Trophoblast cell (in vitro differentiated cells and primary cell): ENCODE measurements at regions not wholly inside any gene's neighbourhood (a gene's known extent, or its start where the extent isn't known, plus 50 kb on each side); places are given as distances from the start of the nearest gene placed in this dataset.

Experiments
- DNase-seq, 2 donors: peaks; one replicate each; pipeline ENCODE4 v3.0.0-alpha.2; 2016
- H2AFZ ChIP-seq: 2 replicates; pipeline ENCODE4 v1.6.1; 2013; ENCODE audit warnings: low read length, moderate library complexity, mild to moderate bottlenecking; ENCODE audit not compliant: insufficient read depth, poor library complexity
- H2AK5ac ChIP-seq: 2 replicates; pipeline ENCODE4 v1.6.1; 2013; ENCODE audit warnings: mild to moderate bottlenecking, low read length
- H2BK120ac ChIP-seq: 2 replicates; pipeline ENCODE4 v1.6.1; 2013; ENCODE audit warnings: low read length, mild to moderate bottlenecking, moderate library complexity; ENCODE audit not compliant: insufficient read depth, poor library complexity
- H2BK12ac ChIP-seq: 2 replicates; pipeline ENCODE4 v1.6.1; 2013; ENCODE audit warnings: mild to moderate bottlenecking, low read length, moderate library complexity
- H2BK5ac ChIP-seq: 2 replicates; pipeline ENCODE4 v1.6.1; 2013; ENCODE audit warnings: low read length, low read depth, moderate library complexity, mild to moderate bottlenecking; ENCODE audit not compliant: poor library complexity
- H3K14ac ChIP-seq: 2 replicates; pipeline ENCODE4 v1.6.1; 2013; ENCODE audit warnings: mild to moderate bottlenecking, low read length
- H3K18ac ChIP-seq: 2 replicates; pipeline ENCODE4 v1.6.1; 2013; ENCODE audit warnings: mild to moderate bottlenecking, low read length
- H3K23ac ChIP-seq: 2 replicates; pipeline ENCODE4 v1.6.1; 2013; ENCODE audit warnings: low read length
- H3K27ac ChIP-seq: 2 replicates; pipeline ENCODE4 v1.5.1; 2013; ENCODE audit warnings: low read depth, mild to moderate bottlenecking, inconsistent platforms, low read length, moderate library complexity
- H3K27me3 ChIP-seq: 2 replicates; pipeline ENCODE4 v1.6.1; 2013; ENCODE audit warnings: inconsistent platforms, mild to moderate bottlenecking, low read length, moderate library complexity; ENCODE audit not compliant: insufficient read depth
- H3K36me3 ChIP-seq, 2 experiments: 1 replicate in 1 of 2; 2 replicates in 1 of 2; pipeline ENCODE4 v1.6.1; 2013; ENCODE audit warnings: low read length in 2 of 2, mild to moderate bottlenecking in 2 of 2, moderate library complexity in 1 of 2; ENCODE audit not compliant: insufficient read depth in 2 of 2, control insufficient read depth in 1 of 2
- H3K4ac ChIP-seq: 2 replicates; pipeline ENCODE4 v1.6.1; 2013; ENCODE audit warnings: low read depth, mild to moderate bottlenecking, low read length, moderate library complexity
- H3K4me1 ChIP-seq, 2 experiments: 1 replicate in 1 of 2; 2 replicates in 1 of 2; pipeline ENCODE4 v1.6.1; 2013; ENCODE audit warnings: low read length in 2 of 2, mild to moderate bottlenecking in 2 of 2, moderate library complexity in 1 of 2; ENCODE audit not compliant: insufficient read depth in 2 of 2, control insufficient read depth in 1 of 2
- H3K4me2 ChIP-seq: 2 replicates; pipeline ENCODE4 v1.6.1; 2013; ENCODE audit warnings: inconsistent platforms, mild to moderate bottlenecking, low read length, moderate library complexity
- H3K4me3 ChIP-seq: 2 replicates; pipeline ENCODE4 v1.5.1; 2013; ENCODE audit warnings: mild to moderate bottlenecking, low read depth, low read length, inconsistent platforms
- H3K79me1 ChIP-seq: one replicate; pipeline ENCODE4 v1.6.1; 2013; ENCODE audit warnings: low read length
- H3K79me2 ChIP-seq: 2 replicates; pipeline ENCODE4 v1.6.1; 2013; ENCODE audit warnings: low read length, mild to moderate bottlenecking; ENCODE audit not compliant: control insufficient read depth, insufficient read depth, poor library complexity
- H3K9ac ChIP-seq: 2 replicates; pipeline ENCODE4 v1.6.1; 2013; ENCODE audit warnings: mild to moderate bottlenecking, low read length
- H3K9me3 ChIP-seq: 2 replicates; pipeline ENCODE4 v1.6.1; 2013; ENCODE audit warnings: low read depth, mild to moderate bottlenecking, control low read depth, inconsistent platforms, low read length; ENCODE audit not compliant: insufficient read depth
- H4K12ac ChIP-seq: 2 replicates; pipeline ENCODE4 v1.6.1; 2013; ENCODE audit warnings: low read depth, mild to moderate bottlenecking, low read length, moderate library complexity
- H4K8ac ChIP-seq: 2 replicates; pipeline ENCODE4 v1.6.1; 2013; ENCODE audit warnings: low read depth, mild to moderate bottlenecking, low read length, moderate library complexity
- H4K91ac ChIP-seq: one replicate; pipeline ENCODE4 v1.6.1; 2013; ENCODE audit warnings: low read depth, mild to moderate bottlenecking, low read length, moderate library complexity
- WGBS: extraction: QIAGEN DNeasy Blood & Tissue Kit; methylation state at CpG from one replicate; pipeline ENCODE4 v1.1.7; 2013; ENCODE audit warnings: missing lambda C conversion rate; ENCODE audit not compliant: insufficient read length, insufficient coverage; ENCODE audit errors: extremely low coverage; 5-methylcytosine and 5-hydroxymethylcytosine counted together

GRCh38 chr12:87441511-87441910 lies 587.7 kb downstream of the C12orf50 start:
- H3K23ac ChIP-seq: no peak overlapping the region
- H3K79me1 ChIP-seq: peaks cover 12% of the 10 kb centered on the region
- DNase-seq: no peak
- no peak overlapping the region for H3K27ac ChIP-seq
- no peak overlapping the region for H4K8ac ChIP-seq
- WGBS: no CpG with 5 or more reads among the region's 3 CpGs
- H2AFZ ChIP-seq: no peak overlapping the region
- H3K4me1 ChIP-seq: peaks cover 3 to 5% of the 10 kb centered on the region in 2 experiments
- no peaks in the 10 kb centered on the region for H3K9me3 ChIP-seq
- H3K36me3 ChIP-seq: no peaks in the 10 kb centered on the region
- no peak overlapping the region for H2AK5ac ChIP-seq
- no peak overlapping the region for H3K9ac ChIP-seq
- H4K12ac ChIP-seq: no peak overlapping the region
- no peak overlapping the region for H3K18ac ChIP-seq
- H4K91ac ChIP-seq: no peak overlapping the region
- no peak overlapping the region for H2BK12ac ChIP-seq
- no peak overlapping the region for H3K14ac ChIP-seq
- no peak overlapping the region for H3K4me2 ChIP-seq
- H2BK120ac ChIP-seq: no peak overlapping the region
- no peak overlapping the region for H3K4ac ChIP-seq
- no peaks in the 10 kb centered on the region for H3K79me2 ChIP-seq
- no peak overlapping the region for H2BK5ac ChIP-seq
- H3K27me3 ChIP-seq: no peaks in the 10 kb centered on the region
- no peak overlapping the region for H3K4me3 ChIP-seq

GRCh38 chr12:87439990-87440827 lies 589.0 kb downstream of the C12orf50 start:
- Histone ChIP-seq H2BK120ac (no peak overlapping the region), H3K79me1 (peaks cover 12% of the 10 kb centered on the region), H3K27me3 (no peaks in the 10 kb centered on the region), H3K9me3 (no peaks in the 10 kb centered on the region), H3K27ac (peak overlapping the region; percentile 67), H4K12ac (no peak overlapping the region), H3K4me3 (no peak overlapping the region), H2BK5ac (no peak overlapping the region), H4K8ac (no peak overlapping the region), H3K18ac (no peak overlapping the region), H3K9ac (no peak overlapping the region), H3K4ac (no peak overlapping the region), H4K91ac (no peak overlapping the region), H2AFZ (no peak overlapping the region), H3K79me2 (no peaks in the 10 kb centered on the region), H2AK5ac (no peak overlapping the region), H3K4me1 (peaks cover 3 to 5% of the 10 kb centered on the region in 2 experiments), H3K36me3 (no peaks in the 10 kb centered on the region), H3K14ac (no peak overlapping the region), H3K23ac (no peak overlapping the region), H2BK12ac (no peak overlapping the region), H3K4me2 (no peak overlapping the region)
- DNase-seq: peak; percentile 71 to 93
- WGBS: no CpG with 5 or more reads among the region's 2 CpGs

GRCh38 chr12:87430444-87430843 lies 598.8 kb downstream of the C12orf50 start:
- DNase-seq: no peak
- Histone ChIP-seq H4K12ac (no peak overlapping the region), H3K27ac (no peak overlapping the region), H3K9ac (no peak overlapping the region), H3K4me3 (no peak overlapping the region), H4K91ac (no peak overlapping the region), H3K14ac (no peak overlapping the region), H3K79me1 (no peaks in the 10 kb centered on the region), H3K4me1 (no peaks in the 10 kb centered on the region), H3K79me2 (no peaks in the 10 kb centered on the region), H3K27me3 (no peaks in the 10 kb centered on the region), H2BK12ac (no peak overlapping the region), H2AFZ (no peak overlapping the region), H3K23ac (no peak overlapping the region), H2BK5ac (no peak overlapping the region), H3K36me3 (no peaks in the 10 kb centered on the region), H4K8ac (no peak overlapping the region), H3K4me2 (no peak overlapping the region), H2AK5ac (no peak overlapping the region), H3K9me3 (peaks cover 3% of the 10 kb centered on the region), H3K18ac (no peak overlapping the region), H3K4ac (no peak overlapping the region), H2BK120ac (no peak overlapping the region)

GRCh38 chr12:87428701-87429277 lies 600.4 kb downstream of the C12orf50 start:
- Histone ChIP-seq H3K4me2 (no peak overlapping the region), H3K27ac (no peak overlapping the region), H2BK5ac (no peak overlapping the region), H4K12ac (no peak overlapping the region), H3K27me3 (no peaks in the 10 kb centered on the region), H3K79me2 (no peaks in the 10 kb centered on the region), H2BK120ac (no peak overlapping the region), H3K9ac (no peak overlapping the region), H2BK12ac (no peak overlapping the region), H4K8ac (no peak overlapping the region), H2AK5ac (no peak overlapping the region), H2AFZ (no peak overlapping the region), H3K23ac (no peak overlapping the region), H3K79me1 (no peaks in the 10 kb centered on the region), H3K14ac (no peak overlapping the region), H4K91ac (no peak overlapping the region), H3K36me3 (no peaks in the 10 kb centered on the region), H3K4me3 (no peak overlapping the region), H3K4ac (no peak overlapping the region), H3K18ac (no peak overlapping the region), H3K4me1 (no peaks in the 10 kb centered on the region), H3K9me3 (peaks cover 3% of the 10 kb centered on the region)
- no CpG with 5 or more reads among the region's 1 CpG for WGBS
- DNase-seq: no peak
